Spleen (tissue), 11 donors: ENCODE measurements at regions not wholly inside any gene's neighbourhood (a gene's known extent, or its start where the extent isn't known, plus 50 kb on each side); places are given as distances from the start of the nearest gene placed in this dataset.

Experiments used
- DNase-seq: peaks from one replicate; pipeline ENCODE4 v3.0.0-alpha.2; 2020
- H3K27ac ChIP-seq, 8 donors: fragments of 200-600 bp; sonication (generic) in 7 of 8; 1 replicate in 4 of 8; 2 replicates in 4 of 8; pipeline versions ENCODE4 v1.5.0 to v1.8.0; 2016 to 2021; ENCODE audit warnings: inconsistent platforms in 4 of 8, mild to moderate bottlenecking in 4 of 8, moderate library complexity in 1 of 8
- H3K27me3 ChIP-seq, 7 donors: fragments of 200-600 bp; sonication (generic) in 6 of 7; replicated peaks in 1 of 7; 1 replicate in 4 of 7; 2 replicates in 3 of 7; pipeline versions ENCODE4 v1.5.0 to v1.8.0; 2016 to 2021; ENCODE audit warnings: inconsistent platforms in 3 of 7, mild to moderate bottlenecking in 1 of 7
- H3K36me3 ChIP-seq, 6 donors: fragments of 200-600 bp; sonication (generic) in 5 of 6; 1 replicate in 4 of 6; 2 replicates in 2 of 6; pipeline versions ENCODE4 v1.5.0 to v1.8.0; 2016 to 2021; ENCODE audit warnings: inconsistent platforms in 2 of 6
- H3K4me1 ChIP-seq, 6 donors: fragments of 200-600 bp; sonication (generic) in 5 of 6; 1 replicate in 3 of 6; 2 replicates in 3 of 6; pipeline versions ENCODE4 v1.5.0 to v1.8.0; 2016 to 2021; ENCODE audit warnings: inconsistent platforms in 3 of 6
- H3K4me3 ChIP-seq, 8 donors: fragments of 200-600 bp; sonication (generic) in 7 of 8; 1 replicate in 4 of 8; 2 replicates in 4 of 8; pipeline versions ENCODE4 v1.5.0 to v1.8.0; 2016 to 2021; ENCODE audit warnings: inconsistent platforms in 4 of 8, mild to moderate bottlenecking in 4 of 8, moderate library complexity in 2 of 8
- H3K9me3 ChIP-seq, 8 donors: fragments of 200-600 bp; sonication (generic) in 7 of 8; 1 replicate in 4 of 8; 2 replicates in 4 of 8; pipeline versions ENCODE4 v1.5.0 to v1.8.0; 2016 to 2021; ENCODE audit warnings: inconsistent platforms in 4 of 8
- POLR2A ChIP-seq, 3 donors: fragments of 450-650 bp; IDR thresholded peaks; one replicate each; pipeline ENCODE4 v1.5.1; 2017; ENCODE audit warnings: antibody characterized with exemption in 3 of 3, mild to moderate bottlenecking in 1 of 3
- POLR2AphosphoS5 ChIP-seq, 3 donors: sonication (generic); formaldehyde crosslinking; IDR thresholded peaks; one replicate each; pipeline ENCODE4 v1.5.1; 2017; ENCODE audit warnings: antibody characterized with exemption in 3 of 3
- WGBS, 5 donors: extraction: QIAGEN DNeasy Blood & Tissue Kit in 3 of 5; methylation state at CpG; one replicate each; pipeline versions ENCODE4 v1.1.5 to v1.1.7; 2013 to 2018; 5-methylcytosine and 5-hydroxymethylcytosine counted together
- intact Hi-C: fragments of 100-400 bp; cut with DNase I; formaldehyde crosslinking; loops from one replicate; pipeline ENCODE4 v1.15.0; 2023; ENCODE audit warnings: low total_unique reads
- TF ChIP-seq, protein P1 (sequence below), 11 experiments: fragments of 200-600 bp in 7 of 11; fragments of 450-650 bp in 4 of 11; sonication (generic) in 4 of 11; IDR thresholded peaks in 8 of 11; conservative IDR thresholded peaks in 3 of 11; 1 replicate in 7 of 11; 2 replicates in 4 of 11; pipeline versions ENCODE4 v1.4.0 to v1.8.0; 2016 to 2021; ENCODE audit warnings: antibody characterized with exemption in 11 of 11, inconsistent platforms in 4 of 11, mild to moderate bottlenecking in 1 of 11
- donor health status: healthy with polysubstance abuse.
- donor health status: DM: no; HTN: no; CAD: no; lungs with moderate emphysema.
- donor health status: DM: no; HTN: no; CAD: no.
- donor health status: Bipolar disorder and iron deficiency.
- donor health status: healthy.
- donor health status: DM: no; HTN: no; CAD: no.
- donor health status: DM: yes; HTN: yes; CAD: no.

GRCh38 chr18:67710639-67711038, 194.1 kb upstream of the DSEL start:
- intact Hi-C loops = no loop called here
- no peaks in the 10 kb centered on the region for H3K9me3 ChIP-seq
- no peak overlapping the region for H3K27ac ChIP-seq
- H3K27me3 ChIP-seq = no peaks in the 10 kb centered on the region
- no peaks in the 10 kb centered on the region for H3K36me3 ChIP-seq
- no peak overlapping the region for H3K4me3 ChIP-seq
- DNase-seq = no peak
- 59 to 72% (median 64%) methylated on average over 2 of the region's 2 CpGs for WGBS, 5 donors
- TF ChIP-seq, protein P1, sequence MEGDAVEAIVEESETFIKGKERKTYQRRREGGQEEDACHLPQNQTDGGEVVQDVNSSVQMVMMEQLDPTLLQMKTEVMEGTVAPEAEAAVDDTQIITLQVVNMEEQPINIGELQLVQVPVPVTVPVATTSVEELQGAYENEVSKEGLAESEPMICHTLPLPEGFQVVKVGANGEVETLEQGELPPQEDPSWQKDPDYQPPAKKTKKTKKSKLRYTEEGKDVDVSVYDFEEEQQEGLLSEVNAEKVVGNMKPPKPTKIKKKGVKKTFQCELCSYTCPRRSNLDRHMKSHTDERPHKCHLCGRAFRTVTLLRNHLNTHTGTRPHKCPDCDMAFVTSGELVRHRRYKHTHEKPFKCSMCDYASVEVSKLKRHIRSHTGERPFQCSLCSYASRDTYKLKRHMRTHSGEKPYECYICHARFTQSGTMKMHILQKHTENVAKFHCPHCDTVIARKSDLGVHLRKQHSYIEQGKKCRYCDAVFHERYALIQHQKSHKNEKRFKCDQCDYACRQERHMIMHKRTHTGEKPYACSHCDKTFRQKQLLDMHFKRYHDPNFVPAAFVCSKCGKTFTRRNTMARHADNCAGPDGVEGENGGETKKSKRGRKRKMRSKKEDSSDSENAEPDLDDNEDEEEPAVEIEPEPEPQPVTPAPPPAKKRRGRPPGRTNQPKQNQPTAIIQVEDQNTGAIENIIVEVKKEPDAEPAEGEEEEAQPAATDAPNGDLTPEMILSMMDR (IDR thresholded peaks at IDR 0.05 in 8 of 11, conservative IDR thresholded peaks at IDR 0.05 in 3 of 11) = no peak
- TF ChIP-seq POLR2A (IDR thresholded peaks at IDR 0.05) (no peak), POLR2AphosphoS5 (IDR thresholded peaks at IDR 0.05) (no peak)
- H3K4me1 ChIP-seq = no peaks in the 10 kb centered on the region

GRCh38 chr18:67705748-67706147, 189.2 kb upstream of the DSEL start:
- Histone ChIP-seq H3K27ac (no peak overlapping the region), H3K36me3 (no peaks in the 10 kb centered on the region), H3K9me3 (peaks cover 0 to 3% (median 0%) of the 10 kb centered on the region in 8 donors), H3K4me1 (no peaks in the 10 kb centered on the region), H3K27me3 (no peaks in the 10 kb centered on the region), H3K4me3 (no peak overlapping the region)
- DNase-seq = no peak
- 80 to 86% (median 83%) methylated on average over 2 of the region's 2 CpGs for WGBS, 5 donors
- intact Hi-C loops = no loop called here
- no peak for TF ChIP-seq POLR2AphosphoS5 (IDR thresholded peaks at IDR 0.05)
- TF ChIP-seq, protein P1 (IDR thresholded peaks at IDR 0.05 in 8 of 11, conservative IDR thresholded peaks at IDR 0.05 in 3 of 11) = no peak
- no peak for TF ChIP-seq POLR2A (IDR thresholded peaks at IDR 0.05)

DNA sequence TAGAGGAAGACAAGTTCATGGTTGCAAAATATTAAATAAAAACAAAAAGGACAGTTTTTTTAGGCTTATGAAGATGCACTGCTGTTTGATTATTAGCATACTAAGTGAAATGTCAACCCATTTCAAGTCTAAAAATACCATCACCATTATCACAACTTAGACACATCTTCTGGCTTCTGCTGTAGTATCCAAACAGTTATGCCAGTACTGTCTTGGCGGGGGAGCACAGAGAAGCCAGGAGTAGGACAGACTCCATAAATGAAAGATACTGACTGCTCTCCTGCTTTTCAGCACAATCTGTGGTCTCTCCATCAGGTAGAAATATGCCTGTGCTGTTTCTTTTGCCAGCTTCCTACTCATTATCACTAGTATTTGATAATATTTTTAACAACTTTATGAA, 179.2 kb upstream of the DSEL start:
- no peaks in the 10 kb centered on the region for H3K36me3 ChIP-seq

GRCh38 chr18:67694787-67695186, 178.3 kb upstream of the DSEL start:
- H3K36me3 ChIP-seq = no peaks in the 10 kb centered on the region
- H3K4me1 ChIP-seq = no peaks in the 10 kb centered on the region
- intact Hi-C loops = no loop called here
- H3K9me3 ChIP-seq = peaks cover 0 to 7% (median under 1%) of the 10 kb centered on the region in 8 donors
- no peak overlapping the region for H3K27ac ChIP-seq
- DNase-seq = no peak
- H3K4me3 ChIP-seq = no peak overlapping the region
- TF ChIP-seq, protein P1 (IDR thresholded peaks at IDR 0.05 in 8 of 11, conservative IDR thresholded peaks at IDR 0.05 in 3 of 11) = no peak
- TF ChIP-seq POLR2AphosphoS5 (IDR thresholded peaks at IDR 0.05) (no peak), POLR2A (IDR thresholded peaks at IDR 0.05) (no peak)
- no peaks in the 10 kb centered on the region for H3K27me3 ChIP-seq
- 82 to 87% (median 82%) methylated on average over 2 of the region's 2 CpGs for WGBS, 5 donors

More for the DNA sequence above, 179.2 kb upstream of the DSEL start:
- Histone ChIP-seq H3K9me3 (peaks cover 0 to 4% (median 0%) of the 10 kb centered on the region in 8 donors), H3K4me1 (no peaks in the 10 kb centered on the region), H3K4me3 (no peak overlapping the region), H3K27ac (no peak overlapping the region), H3K27me3 (no peaks in the 10 kb centered on the region)
- no peak for DNase-seq
- intact Hi-C loops = no loop called here
- TF ChIP-seq, protein P1 (IDR thresholded peaks at IDR 0.05 in 8 of 11, conservative IDR thresholded peaks at IDR 0.05 in 3 of 11) = no peak
- TF ChIP-seq POLR2A (IDR thresholded peaks at IDR 0.05) (no peak), POLR2AphosphoS5 (IDR thresholded peaks at IDR 0.05) (no peak)
- WGBS, 5 donors = 90 to 97% (median 92%) methylated on average over 1 of the region's 1 CpG
